GM06990 (cell line): ENCODE measurements at regions not wholly inside any gene's neighbourhood (a gene's known extent, or its start where the extent isn't known, plus 50 kb on each side); places are given as distances from the start of the nearest gene placed in this dataset.

ENCODE experiments used
- DNase-seq: peaks from one replicate; pipeline ENCODE4 v3.0.0-alpha.2; 2011; ENCODE audit not compliant: insufficient read length; ENCODE audit errors: extremely low read depth
- H3K27me3 ChIP-seq: replicated peaks from 2 replicates; pipeline ENCODE4 v1.6.0; 2011; ENCODE audit warnings: low read length; ENCODE audit not compliant: control insufficient read depth, insufficient read depth
- H3K36me3 ChIP-seq: 2 replicates; pipeline ENCODE4 v1.5.1; 2011; ENCODE audit warnings: low read length; ENCODE audit not compliant: control insufficient read depth, insufficient read depth
- H3K4me3 ChIP-seq: replicated peaks from 2 replicates; pipeline ENCODE4 v1.5.1; 2011; ENCODE audit warnings: low read depth, mild to moderate bottlenecking, control low read depth, low read length
- CTCF ChIP-seq: IDR thresholded peaks from 2 replicates; pipeline ENCODE4 v1.5.1; 2011; ENCODE audit warnings: low read length, control low read depth, mild to moderate bottlenecking, inconsistent platforms; ENCODE audit not compliant: insufficient read depth, poor library complexity, severe bottlenecking

- H3K27me3 ChIP-seq, result peaks cover 2% of the 10 kb centered on the region
- no peak overlapping the region for H3K4me3 ChIP-seq
- DNase-seq, result no peak
- H3K36me3 ChIP-seq, result no peaks in the 10 kb centered on the region
- no peak for TF ChIP-seq CTCF
Observed at GRCh38 chr10:78947226-78947625, 121.5 kb upstream of the ZMIZ1 start.

- DNase-seq, result no peak
- TF ChIP-seq CTCF, result no peak
- H3K36me3 ChIP-seq, result no peaks in the 10 kb centered on the region
- H3K4me3 ChIP-seq, result no peak overlapping the region
- peaks cover 2% of the 10 kb centered on the region for H3K27me3 ChIP-seq
Observed at GRCh38 chr10:78947733-78948132, 121.0 kb upstream of the ZMIZ1 start.

- Histone ChIP-seq H3K36me3 (no peaks in the 10 kb centered on the region), H3K4me3 (no peak overlapping the region), H3K27me3 (peaks cover 2% of the 10 kb centered on the region)
- TF ChIP-seq CTCF, result no peak
- no peak for DNase-seq
Observed at GRCh38 chr10:78948621-78949030, 120.1 kb upstream of the ZMIZ1 start.

GRCh38 chr10:78950656-78951587, 117.8 kb upstream of the ZMIZ1 start:
- Histone ChIP-seq H3K4me3 (no peak overlapping the region), H3K27me3 (no peaks in the 10 kb centered on the region; the same call in 1 of the 2 replicates), H3K36me3 (no peaks in the 10 kb centered on the region)
- DNase-seq, result no peak
- no peak for TF ChIP-seq CTCF

GRCh38 chr10:78952030-78952429, 116.7 kb upstream of the ZMIZ1 start:
- no peak for DNase-seq
- Histone ChIP-seq H3K4me3 (no peak overlapping the region), H3K36me3 (no peaks in the 10 kb centered on the region), H3K27me3 (no peaks in the 10 kb centered on the region)
- TF ChIP-seq CTCF, result no peak
